ENCODE measurements at regions not wholly inside any gene's neighbourhood (a gene's known extent, or its start where the extent isn't known, plus 50 kb on each side); places are given as distances from the start of the nearest gene placed in this dataset.
A peak's percentile ranks its signal among the peaks of the same experiment; 100 is the strongest.
"Not testable (repeated sequence)": the region's sequence is repeated elsewhere in the genome, so short reads cannot be mapped to it uniquely, and the experiment has no call there.

GRCh38 chr14:106768230-106768629, 1241.8 kb downstream of the TMEM121 start:
- DNase-seq, result not testable (repeated sequence)

GRCh38 chr14:106768972-106769700, 1242.8 kb downstream of the TMEM121 start:
- DNase-seq, result not testable (repeated sequence)

GRCh38 chr14:106770158-106770672, 1243.8 kb downstream of the TMEM121 start:
- not testable (repeated sequence) for DNase-seq

GRCh38 chr14:106774889-106775480, 1248.6 kb downstream of the TMEM121 start:
- DNase-seq, result peak; percentile 96

GRCh38 chr14:106776395-106776983, 1250.1 kb downstream of the TMEM121 start:
- no peak for DNase-seq

- no peak for DNase-seq
Observed at GRCh38 chr14:106778986-106779385, 1252.6 kb downstream of the TMEM121 start.

- DNase-seq, result no peak
Observed at GRCh38 chr14:106786697-106787096, 1260.3 kb downstream of the TMEM121 start.

- DNase-seq, result no peak
Observed at GRCh38 chr14:106787626-106788025, 1261.2 kb downstream of the TMEM121 start.

- DNase-seq, result no peak
Observed at GRCh38 chr14:106788534-106788933, 1262.2 kb downstream of the TMEM121 start.

GRCh38 chr14:106789318-106789717, 1262.9 kb downstream of the TMEM121 start:
- no peak for DNase-seq

- peak; percentile 93 for DNase-seq
Observed at GRCh38 chr14:106790189-106791036, 1264.0 kb downstream of the TMEM121 start.

GRCh38 chr14:106792543-106792942, 1266.2 kb downstream of the TMEM121 start:
- no peak for DNase-seq

GRCh38 chr14:106798166-106798565, 1271.8 kb downstream of the TMEM121 start:
- not testable (repeated sequence) for DNase-seq

- no peak for DNase-seq
Observed at GRCh38 chr14:106802413-106803364, 1276.3 kb downstream of the TMEM121 start.

- DNase-seq, result no peak
Observed at GRCh38 chr14:106803379-106803778, 1277.0 kb downstream of the TMEM121 start.

- no peak for DNase-seq
Observed at GRCh38 chr14:106807493-106807892, 1281.1 kb downstream of the TMEM121 start.

- no peak for DNase-seq
Observed at GRCh38 chr14:106808458-106808857, 1282.1 kb downstream of the TMEM121 start.

GRCh38 chr14:106808907-106809306, 1282.5 kb downstream of the TMEM121 start:
- DNase-seq, result no peak

GRCh38 chr14:106809615-106810014, 1283.2 kb downstream of the TMEM121 start:
- no peak for DNase-seq

GRCh38 chr14:106810168-106810567, 1283.8 kb downstream of the TMEM121 start:
- not testable (repeated sequence) for DNase-seq

- no peak for DNase-seq
Observed at GRCh38 chr14:106811162-106811561, 1284.8 kb downstream of the TMEM121 start.

All from activated CD8-positive, alpha-beta memory T cell treated with anti-CD3 and anti-CD28 coated beads, Interleukin-2, amount 50 U/mL, for 48 hours (primary cell).